ENCODE measurements at regions not wholly inside any gene's neighbourhood (a gene's known extent, or its start where the extent isn't known, plus 50 kb on each side); places are given as distances from the start of the nearest gene placed in this dataset.
"Not testable (repeated sequence)": the region's sequence is repeated elsewhere in the genome, so short reads cannot be mapped to it uniquely, and the experiment has no call there.

DNA sequence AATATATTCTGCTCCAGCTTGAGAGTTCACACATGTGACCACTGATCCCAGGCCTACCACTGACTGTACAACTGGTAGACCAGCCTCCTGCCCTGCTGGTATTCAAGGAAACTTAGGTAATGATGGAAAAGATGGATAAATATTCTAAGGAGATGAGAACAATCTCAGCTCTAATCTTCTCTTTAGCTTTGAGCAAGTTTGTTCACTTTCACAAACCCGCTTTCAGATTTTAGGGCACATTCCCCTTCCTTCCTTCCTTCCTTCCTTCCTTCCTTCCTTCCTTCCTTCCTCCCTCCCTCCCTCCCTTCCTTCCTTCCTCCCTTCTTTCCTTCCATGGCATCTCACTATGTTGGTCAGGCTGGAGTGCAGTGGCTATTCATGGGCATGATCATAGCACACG, 88.2 kb upstream of the PHACTR1 start:
- no peak for DNase-seq

DNA sequence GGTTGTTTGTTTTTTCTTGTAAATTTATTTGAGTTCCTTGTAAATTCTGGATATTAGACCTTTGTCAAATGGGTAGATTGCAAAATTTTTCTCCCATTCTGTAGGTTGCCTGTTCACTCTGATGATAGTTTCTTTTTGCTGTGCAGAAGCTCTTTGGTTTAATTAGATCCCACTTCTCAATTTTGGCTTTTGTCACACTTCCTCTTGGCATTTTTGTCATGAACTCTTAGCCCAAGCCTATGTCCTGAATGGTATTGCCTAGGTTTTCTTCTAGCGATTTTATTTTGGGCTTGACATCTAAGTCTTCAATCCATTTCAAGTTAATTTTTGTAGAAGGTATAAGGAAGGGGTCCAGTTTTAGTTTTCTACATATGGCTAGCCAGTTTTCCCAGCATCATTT, 82.8 kb upstream of the PHACTR1 start:
- DNase-seq = not testable (repeated sequence)

DNA sequence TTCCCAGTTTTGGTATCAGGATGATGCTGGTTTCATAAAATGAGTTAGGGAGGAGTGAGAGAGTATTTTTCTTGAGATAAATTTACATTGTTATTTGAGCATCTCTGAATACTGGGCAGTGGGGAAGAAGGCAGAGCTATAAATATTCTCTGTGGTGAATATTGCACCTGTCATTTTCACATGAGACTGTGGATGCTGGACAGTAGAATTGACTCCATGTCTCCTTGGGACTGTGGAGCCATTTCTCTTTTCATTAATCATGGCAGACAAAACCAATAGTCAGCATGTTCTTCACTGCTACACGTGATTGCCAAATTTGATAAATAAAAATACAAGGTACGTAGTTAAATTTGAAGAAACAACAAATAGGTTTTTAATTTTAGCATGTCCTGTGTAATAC, 81.2 kb upstream of the PHACTR1 start:
- DNase-seq = no peak

DNA sequence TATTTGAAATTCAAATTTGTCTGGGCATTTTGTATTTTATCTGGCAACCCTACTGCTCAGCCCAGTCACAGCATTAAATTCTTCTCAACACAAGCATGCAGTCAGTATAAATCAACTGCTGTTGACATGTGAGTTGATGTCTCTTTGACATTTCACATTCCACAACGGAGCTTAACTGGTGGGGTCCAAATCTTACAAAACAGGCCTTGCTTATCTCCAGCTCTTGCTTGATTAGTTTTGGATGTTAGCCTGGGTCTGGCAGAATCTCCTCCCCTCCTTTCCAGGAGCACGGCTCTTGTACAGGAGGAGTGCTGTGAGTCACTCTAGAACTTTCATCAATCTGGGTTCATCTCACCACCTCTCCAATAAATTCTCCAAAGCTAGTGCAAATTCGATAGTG, 80.8 kb upstream of the PHACTR1 start:
- DNase-seq = no peak

DNA sequence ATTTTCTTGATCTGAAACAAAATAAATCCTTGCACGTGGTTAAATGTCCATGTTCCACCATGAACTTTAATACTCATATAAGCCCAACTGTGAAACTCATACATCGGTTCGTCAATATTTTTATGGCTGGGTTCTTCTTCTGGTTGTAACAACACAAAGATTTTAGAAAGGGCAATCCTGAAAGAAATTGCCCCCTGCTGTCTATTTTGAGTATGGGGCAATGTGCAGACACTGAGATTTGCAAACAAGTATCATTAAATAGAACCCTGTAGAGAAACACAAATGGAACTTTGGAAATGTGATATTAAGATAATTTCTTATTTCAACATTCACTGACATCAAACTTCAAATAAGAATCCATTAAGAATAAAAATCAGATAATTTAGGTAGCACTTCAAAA, 80.2 kb upstream of the PHACTR1 start:
- no peak for DNase-seq

DNA sequence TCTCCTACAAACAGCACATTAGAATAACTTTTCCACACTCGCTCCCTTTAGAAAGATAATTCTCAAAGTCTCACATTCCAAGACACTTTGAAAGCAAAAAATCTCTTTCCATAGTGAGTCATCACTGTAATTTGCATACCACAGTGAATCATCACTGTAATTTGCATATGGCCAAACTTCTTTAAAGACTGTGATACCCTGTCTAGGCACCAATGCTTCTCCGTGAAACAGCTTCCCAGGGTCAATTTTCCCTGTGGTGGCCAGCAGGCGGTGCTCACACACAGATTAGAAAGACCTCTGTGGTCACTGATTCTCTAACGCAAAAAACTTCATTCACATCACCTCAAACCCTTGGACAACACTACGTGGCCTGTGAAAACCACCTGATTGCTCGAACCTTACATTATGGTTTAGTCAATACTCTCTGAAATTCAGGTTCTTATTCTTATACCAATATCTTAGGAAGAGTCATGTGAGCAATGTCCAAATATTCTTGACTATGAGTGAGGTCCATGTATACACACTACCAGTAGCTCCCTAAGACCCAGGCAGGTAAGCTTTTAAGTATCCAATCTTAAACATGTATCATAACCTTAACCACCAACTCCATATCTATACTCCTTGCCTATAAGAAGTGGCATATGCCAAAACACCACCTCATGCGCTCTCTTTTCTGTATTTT, 78.5 kb upstream of the PHACTR1 start:
- DNase-seq = peak; percentile 38

DNA sequence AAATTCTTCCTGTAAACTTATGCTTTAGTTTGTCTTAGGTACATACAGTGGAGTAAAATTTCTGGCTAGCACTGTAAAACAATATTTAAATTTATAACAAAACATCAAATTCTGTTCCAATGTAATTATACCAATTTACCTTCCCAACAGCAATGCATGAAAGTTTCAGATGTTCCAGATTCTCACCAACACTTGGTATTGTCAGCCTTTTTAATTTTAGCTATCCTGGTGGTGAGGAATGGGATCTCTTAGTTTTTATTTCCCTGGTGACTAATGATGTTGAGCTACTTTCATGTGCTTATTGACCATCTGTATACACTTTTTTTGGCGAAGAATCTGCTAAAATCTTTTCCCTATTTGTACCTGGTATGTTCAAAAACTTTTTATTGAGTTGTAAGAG, 76.1 kb upstream of the PHACTR1 start:
- DNase-seq = no peak

DNA sequence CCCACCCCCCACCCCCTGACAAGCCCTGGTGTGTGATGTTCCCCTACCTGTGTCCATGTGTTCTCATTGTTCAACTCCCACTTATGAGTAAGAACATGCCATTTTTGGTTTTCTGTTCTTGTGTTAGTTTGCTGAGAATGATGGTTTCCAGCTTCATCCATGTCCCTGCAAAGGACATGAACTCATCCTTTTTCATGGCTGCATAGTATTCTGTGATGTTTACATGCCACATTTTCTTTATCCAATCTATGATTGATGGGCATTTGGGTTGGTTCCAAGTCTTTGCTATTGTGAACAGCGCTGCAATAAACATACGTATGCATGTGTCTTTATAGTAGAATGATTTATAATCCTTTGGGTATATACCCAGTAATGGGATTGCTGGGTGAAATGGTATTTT, 74.8 kb upstream of the PHACTR1 start:
- not testable (repeated sequence) for DNase-seq

DNA sequence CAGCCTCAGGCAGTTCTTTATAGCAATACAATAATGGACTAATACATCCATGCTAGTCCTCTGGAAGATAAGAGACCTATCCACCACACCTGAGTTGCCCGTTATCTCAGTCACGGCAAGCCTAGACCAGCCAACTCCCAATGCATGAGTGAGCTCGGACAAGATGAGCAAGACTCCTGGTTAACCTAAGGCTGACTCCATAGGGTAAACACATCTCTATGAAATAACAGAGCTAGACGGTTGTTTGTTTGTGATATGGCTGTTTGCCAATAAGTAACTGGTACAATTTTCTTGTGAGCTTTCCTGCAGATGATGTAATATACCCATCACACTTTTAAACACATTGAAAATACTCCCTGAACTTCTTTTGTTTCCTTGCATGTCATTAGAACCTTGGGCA, 70.6 kb upstream of the PHACTR1 start:
- no peak for DNase-seq

DNA sequence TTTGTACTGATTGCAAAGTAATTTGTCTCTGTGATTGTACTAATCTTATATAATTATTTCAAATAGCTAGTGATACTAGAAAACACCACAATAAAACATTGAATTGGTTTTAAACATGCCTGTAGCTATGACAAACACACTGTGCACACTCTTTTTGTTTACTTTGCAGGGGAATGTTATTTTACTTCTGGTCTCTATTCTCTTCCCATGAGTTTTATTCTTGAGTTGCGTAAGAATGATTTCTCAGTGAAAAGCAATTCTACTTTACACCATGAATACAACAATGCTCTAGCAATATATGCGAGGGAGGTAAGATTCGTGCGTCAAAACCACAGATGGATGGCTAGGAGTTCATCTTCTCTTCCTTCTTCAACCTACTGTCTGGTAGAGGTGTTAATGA, 68.4 kb upstream of the PHACTR1 start:
- no peak for DNase-seq

DNA sequence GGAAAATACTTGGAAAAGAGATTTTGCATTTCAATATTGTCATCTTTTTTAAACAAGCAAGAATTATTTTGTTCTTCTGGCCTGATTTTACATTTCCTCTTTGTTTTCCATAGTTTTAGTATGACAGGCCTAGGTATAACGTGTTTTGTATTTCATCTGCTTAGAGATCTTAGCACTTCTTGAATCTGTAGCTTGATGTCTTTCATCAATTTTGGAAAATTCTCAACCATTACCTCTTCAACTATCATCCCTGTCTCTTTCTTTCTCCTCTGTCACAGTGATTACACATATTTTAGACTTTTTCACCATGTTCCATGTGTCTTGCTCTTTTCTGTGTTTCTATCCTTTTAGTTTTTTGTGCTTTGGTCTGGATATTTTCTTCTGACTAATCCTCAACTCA, 67.2 kb upstream of the PHACTR1 start:
- no peak for DNase-seq

DNA sequence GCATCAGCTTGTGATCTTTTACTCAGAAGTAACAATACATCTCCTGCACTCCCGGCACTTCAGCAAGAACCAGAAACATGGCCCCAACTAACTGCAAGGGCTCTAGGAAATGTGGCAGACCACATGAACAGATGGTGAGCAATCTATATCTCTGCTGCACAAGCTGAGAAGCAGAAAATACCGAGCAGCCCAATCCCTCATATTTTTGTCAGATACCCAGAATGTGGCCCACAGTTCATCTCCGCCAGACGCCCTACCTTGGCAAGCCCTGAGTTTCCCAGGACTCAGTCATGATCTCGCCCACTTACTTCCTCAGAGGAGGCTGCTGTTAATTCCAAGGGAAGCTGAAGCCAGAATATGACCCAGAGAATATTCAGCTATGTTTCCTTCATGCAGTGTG, 63.1 kb upstream of the PHACTR1 start:
- DNase-seq = no peak

DNA sequence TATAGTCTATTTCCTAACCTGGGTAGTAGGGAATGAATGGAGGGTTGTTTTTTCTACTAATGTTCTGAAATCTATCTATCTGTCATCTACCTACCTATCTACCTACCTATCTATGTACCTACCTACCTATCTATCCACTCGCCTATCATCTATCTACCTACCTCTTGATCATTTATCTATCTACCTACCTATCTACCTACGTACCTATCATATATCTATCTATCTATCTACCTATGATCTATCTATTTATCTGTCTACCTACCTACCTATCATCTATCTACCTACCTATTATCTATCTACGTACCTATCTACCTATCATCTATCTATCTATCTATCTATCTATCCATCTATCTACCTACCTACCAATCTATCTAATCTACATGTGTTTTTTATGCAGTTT, 62.5 kb upstream of the PHACTR1 start:
- no peak for DNase-seq

DNA sequence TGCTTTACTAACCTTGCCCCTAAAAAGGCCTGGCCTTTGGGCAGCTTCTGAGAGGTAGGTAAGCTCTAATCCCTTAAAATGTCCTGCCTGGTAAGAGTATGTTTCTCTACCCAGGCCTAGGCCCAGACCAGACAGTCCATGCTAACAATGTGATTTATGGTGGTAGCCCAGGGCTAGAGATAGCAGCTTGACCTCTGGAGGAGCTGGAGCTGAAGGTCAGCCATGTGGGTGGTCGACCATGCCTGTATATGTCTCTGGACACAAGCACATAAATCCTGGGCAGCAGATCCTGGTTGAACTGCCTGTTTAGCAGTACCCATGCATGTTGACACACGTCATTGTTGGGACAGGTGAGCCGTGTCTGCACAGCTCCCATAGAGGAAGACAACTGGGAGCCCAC, 62.1 kb upstream of the PHACTR1 start:
- DNase-seq = no peak

DNA sequence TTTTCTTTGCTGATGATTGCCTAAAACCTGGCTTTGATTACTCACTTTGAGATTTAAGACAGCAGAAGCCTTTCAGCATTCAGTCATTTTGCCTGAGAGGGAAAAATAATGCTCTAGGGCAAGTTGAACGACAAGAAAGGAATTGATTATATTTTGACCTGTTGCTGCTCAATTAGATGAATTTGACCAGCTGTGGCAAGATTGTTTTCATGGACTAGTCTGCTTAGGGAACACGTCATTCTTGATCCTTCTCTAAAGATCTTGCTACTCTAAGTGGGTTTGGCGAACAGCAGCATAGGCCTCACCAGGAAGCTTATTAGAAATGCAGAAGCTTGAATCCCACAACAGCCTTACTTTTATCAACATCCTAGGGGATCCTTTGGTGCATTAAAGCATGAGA, 59.7 kb upstream of the PHACTR1 start:
- DNase-seq = no peak

DNA sequence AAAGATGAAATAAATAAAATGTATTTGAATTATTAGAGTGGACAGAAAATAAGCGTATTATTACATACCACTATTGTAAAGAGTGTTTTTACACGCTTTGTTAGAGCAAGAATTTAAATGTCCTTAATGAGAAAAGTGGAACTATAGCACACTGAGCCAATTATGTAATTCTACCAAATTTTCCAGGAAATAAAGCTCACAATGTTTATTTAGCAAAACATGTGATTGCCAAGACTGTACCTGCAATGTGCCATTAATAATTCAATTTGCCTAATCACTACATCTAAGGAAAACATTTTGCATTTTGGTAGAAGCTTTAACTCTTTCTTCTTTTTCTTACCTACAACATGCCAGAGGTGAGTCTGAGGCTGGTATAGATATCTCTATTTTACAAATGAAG, 58.7 kb upstream of the PHACTR1 start:
- DNase-seq = no peak

DNA sequence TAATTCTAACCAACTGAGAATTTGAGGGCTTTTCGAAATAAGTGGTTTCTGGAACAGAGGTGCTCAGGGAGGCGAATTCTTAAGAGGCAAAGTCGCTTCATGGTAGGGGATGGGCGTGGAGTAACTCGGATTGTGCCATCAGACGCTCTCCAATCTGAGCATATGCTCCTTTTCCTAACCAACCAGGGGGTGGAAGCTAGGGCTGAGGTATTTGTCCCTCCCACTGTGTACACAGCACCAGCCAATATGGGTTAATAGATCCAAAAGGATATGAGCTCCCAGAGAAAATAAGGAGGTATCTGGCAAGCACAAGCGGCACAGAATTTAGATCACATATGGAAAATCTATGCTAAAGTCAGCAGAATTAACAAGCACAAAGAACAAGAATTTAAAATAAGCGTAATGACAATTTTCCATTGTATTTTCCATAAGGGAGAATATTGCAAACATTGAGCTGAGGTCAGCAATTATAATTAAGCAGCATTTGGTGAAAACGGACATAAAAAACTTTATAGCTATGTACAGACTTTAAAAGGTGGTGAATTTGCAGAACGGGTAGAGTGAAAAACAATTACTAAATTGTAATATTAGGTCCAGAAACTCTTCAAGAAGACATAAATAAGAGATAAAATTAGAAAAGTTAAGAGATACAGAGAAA, 55.0 kb upstream of the PHACTR1 start:
- DNase-seq = no peak

Data from NCI-H69 (cell line).